CD14-positive monocyte (primary cell): ENCODE measurements at regions not wholly inside any gene's neighbourhood (a gene's known extent, or its start where the extent isn't known, plus 50 kb on each side); places are given as distances from the start of the nearest gene placed in this dataset.

Experiments
- DNase-seq, 3 donors: peaks; one replicate each; pipeline ENCODE4 v3.0.0-alpha.2; 2011 to 2022
- H2AFZ ChIP-seq: 2 replicates; pipeline ENCODE4 v1.6.0; 2012; ENCODE audit warnings: mild to moderate bottlenecking, low read depth, low read length, inconsistent platforms; ENCODE audit not compliant: insufficient read depth, poor library complexity, severe bottlenecking
- H3K27ac ChIP-seq, 2 donors: 1 replicate in 1 of 2; 2 replicates in 1 of 2; pipeline ENCODE4 v1.5.1; 2012 to 2013; ENCODE audit warnings: low read length in 2 of 2, control low read depth in 1 of 2, inconsistent platforms in 1 of 2, low read depth in 1 of 2, mild to moderate bottlenecking in 1 of 2
- H3K27me3 ChIP-seq, 2 donors: one replicate each; pipeline versions ENCODE4 v1.6.0 to v1.6.1; 2011 to 2013; ENCODE audit warnings: low read length in 2 of 2; ENCODE audit not compliant: control insufficient read depth in 2 of 2, insufficient read depth in 2 of 2
- H3K36me3 ChIP-seq, 2 donors: replicated peaks in 1 of 2; 1 replicate in 1 of 2; 2 replicates in 1 of 2; pipeline versions ENCODE4 v1.5.1 to v1.6.1; 2012 to 2013; ENCODE audit warnings: low read length in 2 of 2, control low read depth in 1 of 2, inconsistent platforms in 1 of 2, mild to moderate bottlenecking in 1 of 2; ENCODE audit not compliant: insufficient read depth in 2 of 2, control insufficient read depth in 1 of 2
- H3K4me1 ChIP-seq, 2 donors: 1 replicate in 1 of 2; 2 replicates in 1 of 2; pipeline versions ENCODE4 v1.5.1 to v1.6.1; 2012 to 2013; ENCODE audit warnings: low read length in 2 of 2, control low read depth in 1 of 2, inconsistent platforms in 1 of 2, mild to moderate bottlenecking in 1 of 2, moderate library complexity in 1 of 2; ENCODE audit not compliant: insufficient read depth in 2 of 2, control insufficient read depth in 1 of 2
- H3K4me2 ChIP-seq: replicated peaks from 2 replicates; pipeline ENCODE3; 2012; ENCODE audit warnings: low read length, moderate library complexity, mild to moderate bottlenecking; ENCODE audit not compliant: poor library complexity, severe bottlenecking; ENCODE audit errors: extremely low read depth
- H3K4me3 ChIP-seq, 3 experiments: fragments of 200-600 bp in 1 of 3; sonication (generic) in 1 of 3; replicated peaks in 1 of 3; 1 replicate in 2 of 3; 2 replicates in 1 of 3; pipeline ENCODE4 v1.5.1; 2011 to 2013; ENCODE audit warnings: low read length in 3 of 3, mild to moderate bottlenecking in 3 of 3, control low read depth in 2 of 3, low read depth in 2 of 3, inconsistent platforms in 1 of 3, moderate library complexity in 1 of 3
- H3K79me2 ChIP-seq: 2 replicates; pipeline ENCODE4 v1.6.0; 2012; ENCODE audit warnings: mild to moderate bottlenecking, control low read depth, inconsistent platforms, low read length, moderate library complexity; ENCODE audit not compliant: insufficient read depth
- H3K9ac ChIP-seq: 2 replicates; pipeline ENCODE4 v1.6.0; 2017; ENCODE audit warnings: low read length, mild to moderate bottlenecking; ENCODE audit not compliant: insufficient read depth, poor library complexity, severe bottlenecking
- H3K9me3 ChIP-seq, 2 donors: replicated peaks in 1 of 2; 1 replicate in 1 of 2; 2 replicates in 1 of 2; pipeline versions ENCODE4 v1.5.1 to v1.6.1; 2012 to 2013; ENCODE audit warnings: low read length in 2 of 2, control low read depth in 1 of 2; ENCODE audit not compliant: control insufficient read depth in 1 of 2, insufficient read depth in 1 of 2
- H4K20me1 ChIP-seq: 2 replicates; pipeline ENCODE4 v1.6.0; 2012; ENCODE audit warnings: mild to moderate bottlenecking, low read length, control low read depth, moderate library complexity; ENCODE audit not compliant: insufficient read depth
- H3K27ac Mint-ChIP-seq, 7 donors: one replicate each; pipeline ENCODE4 v1.8.0; 2020; ENCODE audit warnings: mild to moderate bottlenecking in 7 of 7, mixed read lengths in 7 of 7, moderate library complexity in 6 of 7, inconsistent platforms in 2 of 7
- H3K27me3 Mint-ChIP-seq, 3 donors: one replicate each; pipeline ENCODE4 v1.8.0; 2021 to 2022; ENCODE audit warnings: low read depth in 3 of 3, mild to moderate bottlenecking in 3 of 3, mixed read lengths in 3 of 3, moderate library complexity in 3 of 3, inconsistent platforms in 1 of 3
- H3K36me3 Mint-ChIP-seq, 2 donors: one replicate each; pipeline ENCODE4 v1.8.0; 2020; ENCODE audit warnings: mixed read lengths in 2 of 2, inconsistent platforms in 1 of 2, mild to moderate bottlenecking in 1 of 2
- H3K4me1 Mint-ChIP-seq: one replicate; pipeline ENCODE4 v1.8.0; 2020; ENCODE audit warnings: mild to moderate bottlenecking, mixed read lengths
- H3K4me3 Mint-ChIP-seq, 2 donors: one replicate each; pipeline ENCODE4 v1.8.0; 2020; ENCODE audit warnings: mild to moderate bottlenecking in 2 of 2, mixed read lengths in 2 of 2, moderate library complexity in 1 of 2
- H3K9me3 Mint-ChIP-seq, 7 donors: one replicate each; pipeline ENCODE4 v1.8.0; 2020 to 2022; ENCODE audit warnings: mixed read lengths in 7 of 7, mild to moderate bottlenecking in 6 of 7, moderate library complexity in 6 of 7, inconsistent platforms in 2 of 7
- WGBS: methylation state at CpG from one replicate; pipeline ENCODE4 v1.1.5; 2013; ENCODE audit warnings: missing lambda C conversion rate; ENCODE audit not compliant: insufficient coverage; 5-methylcytosine and 5-hydroxymethylcytosine counted together
- intact Hi-C, 2 donors: fragments of 100-400 bp; cut with micrococcal nuclease; formaldehyde crosslinking; loops; one replicate each; pipeline versions ENCODE4 v1.15.0 to v1.15.1; 2023
- TF ChIP-seq, protein P1 (sequence below): fragments of 200-600 bp; IDR thresholded peaks from one replicate; pipeline ENCODE4 v1.8.0; 2022; ENCODE audit warnings: antibody characterized with exemption, mild to moderate bottlenecking

DNA sequence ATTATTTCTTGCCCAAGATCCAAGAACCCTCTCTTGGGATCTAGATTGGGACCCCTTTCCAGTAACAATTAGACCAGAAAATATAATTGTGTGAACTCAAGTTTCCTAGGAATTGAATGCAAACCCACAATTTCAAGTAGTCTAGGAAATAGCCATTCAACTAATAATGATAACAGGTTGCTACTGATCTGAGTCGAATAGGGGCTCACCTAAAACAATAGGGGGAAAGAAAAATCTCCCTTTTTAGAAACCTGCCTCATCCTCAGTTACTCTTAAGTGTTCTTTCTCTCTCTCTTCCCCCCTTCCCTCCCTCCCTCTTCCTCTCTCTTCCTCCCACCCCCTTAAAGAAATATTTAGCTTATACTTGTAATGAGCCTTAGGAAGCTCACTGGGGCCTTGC is 555.3 kb downstream of the IGSF11 start:
- Histone ChIP-seq H4K20me1 (no peaks in the 10 kb centered on the region), H3K4me2 (no peak overlapping the region), H3K4me1 (no peaks in the 10 kb centered on the region), H3K4me3 (no peak overlapping the region), H3K27ac (no peak overlapping the region), H3K36me3 (no peaks in the 10 kb centered on the region), H3K79me2 (no peaks in the 10 kb centered on the region), H3K27me3 (no peaks in the 10 kb centered on the region), H2AFZ (no peak overlapping the region), H3K9me3 (no peaks in the 10 kb centered on the region), H3K9ac (no peak overlapping the region)
- Mint-ChIP-seq H3K4me3 (no peak overlapping the region), H3K9me3 (peaks cover 0 to 11% (median 2%) of the 10 kb centered on the region in 7 donors), H3K4me1 (no peaks in the 10 kb centered on the region), H3K27me3 (no peaks in the 10 kb centered on the region), H3K27ac (no peak overlapping the region), H3K36me3 (no peaks in the 10 kb centered on the region)
- intact Hi-C loops = no loop called here
- no peak for DNase-seq
- TF ChIP-seq, protein P1, sequence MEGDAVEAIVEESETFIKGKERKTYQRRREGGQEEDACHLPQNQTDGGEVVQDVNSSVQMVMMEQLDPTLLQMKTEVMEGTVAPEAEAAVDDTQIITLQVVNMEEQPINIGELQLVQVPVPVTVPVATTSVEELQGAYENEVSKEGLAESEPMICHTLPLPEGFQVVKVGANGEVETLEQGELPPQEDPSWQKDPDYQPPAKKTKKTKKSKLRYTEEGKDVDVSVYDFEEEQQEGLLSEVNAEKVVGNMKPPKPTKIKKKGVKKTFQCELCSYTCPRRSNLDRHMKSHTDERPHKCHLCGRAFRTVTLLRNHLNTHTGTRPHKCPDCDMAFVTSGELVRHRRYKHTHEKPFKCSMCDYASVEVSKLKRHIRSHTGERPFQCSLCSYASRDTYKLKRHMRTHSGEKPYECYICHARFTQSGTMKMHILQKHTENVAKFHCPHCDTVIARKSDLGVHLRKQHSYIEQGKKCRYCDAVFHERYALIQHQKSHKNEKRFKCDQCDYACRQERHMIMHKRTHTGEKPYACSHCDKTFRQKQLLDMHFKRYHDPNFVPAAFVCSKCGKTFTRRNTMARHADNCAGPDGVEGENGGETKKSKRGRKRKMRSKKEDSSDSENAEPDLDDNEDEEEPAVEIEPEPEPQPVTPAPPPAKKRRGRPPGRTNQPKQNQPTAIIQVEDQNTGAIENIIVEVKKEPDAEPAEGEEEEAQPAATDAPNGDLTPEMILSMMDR = no peak
- WGBS = no CpG with 5 or more reads among the region's 1 CpG

DNA sequence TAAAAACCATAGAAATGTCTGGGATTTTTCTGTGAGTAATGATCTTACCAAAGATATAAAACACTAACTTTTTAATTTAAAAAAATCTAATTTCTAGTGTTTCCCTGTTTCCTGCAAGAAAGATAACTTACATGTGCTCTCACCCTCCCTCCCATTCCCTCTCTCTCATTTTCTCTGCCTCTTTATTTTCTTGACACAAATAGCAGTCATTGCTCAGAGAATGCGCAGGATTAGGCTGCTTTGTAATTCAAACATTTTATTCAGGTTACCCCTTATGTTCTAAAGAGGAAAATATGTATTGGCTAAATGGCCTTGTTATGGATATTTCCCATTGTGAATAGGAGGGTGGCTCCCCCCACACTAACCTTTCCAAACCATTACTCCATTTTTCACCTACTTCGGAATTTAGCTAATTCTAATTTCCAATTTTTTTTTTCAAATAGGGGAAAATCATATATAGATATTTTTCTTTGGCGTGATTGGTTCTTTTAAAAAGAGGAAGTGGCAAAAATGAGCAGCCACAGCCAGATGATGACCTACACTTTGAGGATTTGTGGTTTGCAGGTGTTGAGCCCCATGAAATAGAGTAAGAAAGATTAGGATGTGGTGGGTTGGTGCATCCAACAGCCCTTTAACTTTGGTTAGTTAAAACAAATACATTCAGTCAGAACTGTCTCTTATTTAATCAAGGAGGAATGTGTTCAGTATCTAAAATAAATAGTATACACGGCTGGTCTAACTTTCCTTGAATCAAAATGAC is 554.4 kb downstream of the IGSF11 start:
- H3K27me3 Mint-ChIP-seq = no peaks in the 10 kb centered on the region
- no CpG with 5 or more reads among the region's 4 CpGs for WGBS

More for the DNA sequence above, 554.4 kb downstream of the IGSF11 start:
- Histone ChIP-seq H2AFZ (no peak overlapping the region), H3K9me3 (no peaks in the 10 kb centered on the region), H3K79me2 (no peaks in the 10 kb centered on the region), H3K4me3 (no peak overlapping the region), H3K4me1 (no peaks in the 10 kb centered on the region), H3K36me3 (no peaks in the 10 kb centered on the region), H4K20me1 (no peaks in the 10 kb centered on the region), H3K27ac (no peak overlapping the region), H3K4me2 (no peak overlapping the region), H3K9ac (no peak overlapping the region), H3K27me3 (no peaks in the 10 kb centered on the region)
- no peaks in the 10 kb centered on the region for H3K4me1 Mint-ChIP-seq
- H3K36me3 Mint-ChIP-seq = no peaks in the 10 kb centered on the region
- no peak overlapping the region for H3K27ac Mint-ChIP-seq
- intact Hi-C loops = no loop called here
- peaks cover 0 to 11% (median 2%) of the 10 kb centered on the region in 7 donors for H3K9me3 Mint-ChIP-seq
- H3K4me3 Mint-ChIP-seq = no peak overlapping the region
- TF ChIP-seq, protein P1 = no peak
- DNase-seq = no peak
